Vagina (tissue), 2 donors: ENCODE measurements at regions not wholly inside any gene's neighbourhood (a gene's known extent, or its start where the extent isn't known, plus 50 kb on each side); places are given as distances from the start of the nearest gene placed in this dataset.

ENCODE experiments used
- CTCF ChIP-seq, 3 experiments: fragments of 450-650 bp in 2 of 3; fragments of 200-600 bp in 1 of 3; sonication (generic) in 1 of 3; IDR thresholded peaks; one replicate each; pipeline ENCODE4 v1.5.1; 2017 to 2019; ENCODE audit warnings: antibody characterized with exemption in 3 of 3, mild to moderate bottlenecking in 2 of 3, moderate library complexity in 2 of 3
- POLR2A ChIP-seq, 2 donors: fragments of 450-650 bp; IDR thresholded peaks; one replicate each; pipeline ENCODE4 v1.6.1; 2017; ENCODE audit warnings: antibody characterized with exemption in 2 of 2, mild to moderate bottlenecking in 2 of 2, moderate library complexity in 2 of 2
- POLR2AphosphoS5 ChIP-seq, 2 donors: sonication (generic); formaldehyde crosslinking; IDR thresholded peaks; one replicate each; pipeline ENCODE4 v1.9.0; 2017; ENCODE audit warnings: antibody characterized with exemption in 2 of 2, mild to moderate bottlenecking in 2 of 2, low read depth in 1 of 2; ENCODE audit not compliant: insufficient read depth in 1 of 2

- TF ChIP-seq CTCF (IDR thresholded peaks at IDR 0.05), result no peak
- TF ChIP-seq POLR2A (IDR thresholded peaks at IDR 0.05), result no peak
- TF ChIP-seq POLR2AphosphoS5 (IDR thresholded peaks at IDR 0.05; ENCODE audit: insufficient read depth in 1 of 2, low read depth in 1 of 2), result no peak
Measured at GRCh38 chr7:156376317-156376716, 264.3 kb upstream of the RNF32 start.
